DMS79 treated with DMSO at 0.1 percent for 48 hours (cell line): ENCODE measurements at regions not wholly inside any gene's neighbourhood (a gene's known extent, or its start where the extent isn't known, plus 50 kb on each side); places are given as distances from the start of the nearest gene placed in this dataset.
"Not testable (repeated sequence)": the region's sequence is repeated elsewhere in the genome, so short reads cannot be mapped to it uniquely, and the experiment has no call there.

Experiments used
- DNase-seq: peaks from one replicate; lab custom pipeline; 2025; lab: John Stamatoyannopoulos, UW

- no peak for DNase-seq
These were observed 762.4 kb upstream of the FRG1 start for GRCh38 chr4:189178125-189178746.

- DNase-seq = no peak
These were observed 754.8 kb upstream of the FRG1 start for GRCh38 chr4:189185810-189186432.

- no peak for DNase-seq
These were observed 753.1 kb upstream of the FRG1 start for GRCh38 chr4:189187531-189188052.

- no peak for DNase-seq
These were observed 742.0 kb upstream of the FRG1 start for GRCh38 chr4:189198624-189199023.

- no peak for DNase-seq
These were observed 740.3 kb upstream of the FRG1 start for GRCh38 chr4:189200353-189200752.

GRCh38 chr4:189202182-189202868 lies 738.3 kb upstream of the FRG1 start:
- DNase-seq = no peak

- DNase-seq = no peak
These were observed 737.8 kb upstream of the FRG1 start for GRCh38 chr4:189202869-189203271.

GRCh38 chr4:189204616-189205015 lies 736.1 kb upstream of the FRG1 start:
- DNase-seq = no peak

GRCh38 chr4:189206953-189207352 lies 733.7 kb upstream of the FRG1 start:
- no peak for DNase-seq

GRCh38 chr4:189207872-189208271 lies 732.8 kb upstream of the FRG1 start:
- DNase-seq = no peak

GRCh38 chr4:189215574-189215973 lies 725.1 kb upstream of the FRG1 start:
- no peak for DNase-seq

- no peak for DNase-seq
These were observed 719.0 kb upstream of the FRG1 start for GRCh38 chr4:189221691-189222090.

GRCh38 chr4:189228726-189229125 lies 711.9 kb upstream of the FRG1 start:
- no peak for DNase-seq

- no peak for DNase-seq
These were observed 708.4 kb upstream of the FRG1 start for GRCh38 chr4:189232274-189232673.

- not testable (repeated sequence) for DNase-seq
These were observed 706.9 kb upstream of the FRG1 start for GRCh38 chr4:189233754-189234153.

GRCh38 chr4:189234948-189235347 lies 705.7 kb upstream of the FRG1 start:
- not testable (repeated sequence) for DNase-seq

GRCh38 chr4:189235599-189235998 lies 705.1 kb upstream of the FRG1 start:
- DNase-seq = no peak

- DNase-seq = not testable (repeated sequence)
These were observed 704.4 kb upstream of the FRG1 start for GRCh38 chr4:189236321-189236720.

- DNase-seq = no peak
These were observed 703.3 kb upstream of the FRG1 start for GRCh38 chr4:189237340-189237739.

- no peak for DNase-seq
These were observed 685.0 kb upstream of the FRG1 start for GRCh38 chr4:189255636-189256035.

- DNase-seq = no peak
These were observed 679.2 kb upstream of the FRG1 start for GRCh38 chr4:189261475-189261874.

GRCh38 chr4:189265515-189265914 lies 675.2 kb upstream of the FRG1 start:
- DNase-seq = no peak

- no peak for DNase-seq
These were observed 673.2 kb upstream of the FRG1 start for GRCh38 chr4:189267312-189267965.
